ENCODE measurements at regions not wholly inside any gene's neighbourhood (a gene's known extent, or its start where the extent isn't known, plus 50 kb on each side); places are given as distances from the start of the nearest gene placed in this dataset.

GRCh38 chr11:92892802-92893684 lies 76.4 kb upstream of the MTNR1B start:
- TF ChIP-seq CTCF (IDR thresholded peaks at IDR 0.05; ENCODE audit: control extremely low read depth in 1 of 3, insufficient read depth in 1 of 3, low read depth in 1 of 3, low read length in 3 of 3) (no peak), POLR2A (IDR thresholded peaks at IDR 0.05; ENCODE audit: control extremely low read depth in 1 of 2, low read depth in 2 of 2, low read length in 2 of 2) (no peak), SP1 (IDR thresholded peaks at IDR 0.05; ENCODE audit: low read depth, low read length) (no peak), CEBPB (IDR thresholded peaks at IDR 0.05; ENCODE audit: low read depth, low read length) (no peak), YY1 (IDR thresholded peaks at IDR 0.05; ENCODE audit: low read depth, low read length) (no peak), EGR1 (IDR thresholded peaks at IDR 0.05; ENCODE audit: borderline replicate concordance, low read depth, low read length) (no peak), RNF2 (IDR thresholded peaks at IDR 0.05; ENCODE audit: borderline replicate concordance, low read depth, low read length, missing control alignments, poor library complexity, severe bottlenecking) (no peak), POLR2AphosphoS5 (IDR thresholded peaks at IDR 0.05; ENCODE audit: low read depth, low read length) (no peak), MAX (IDR thresholded peaks at IDR 0.05) (no peak), SP2 (IDR thresholded peaks at IDR 0.05; ENCODE audit: low read length) (no peak), CHD1 (IDR thresholded peaks at IDR 0.05; ENCODE audit: low read depth, low read length) (no peak), KDM1A (IDR thresholded peaks at IDR 0.05; ENCODE audit: borderline replicate concordance, low read length) (no peak)
- TF ChIP-seq, protein P1, sequence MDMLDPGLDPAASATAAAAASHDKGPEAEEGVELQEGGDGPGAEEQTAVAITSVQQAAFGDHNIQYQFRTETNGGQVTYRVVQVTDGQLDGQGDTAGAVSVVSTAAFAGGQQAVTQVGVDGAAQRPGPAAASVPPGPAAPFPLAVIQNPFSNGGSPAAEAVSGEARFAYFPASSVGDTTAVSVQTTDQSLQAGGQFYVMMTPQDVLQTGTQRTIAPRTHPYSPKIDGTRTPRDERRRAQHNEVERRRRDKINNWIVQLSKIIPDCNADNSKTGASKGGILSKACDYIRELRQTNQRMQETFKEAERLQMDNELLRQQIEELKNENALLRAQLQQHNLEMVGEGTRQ (IDR thresholded peaks at IDR 0.05; ENCODE audit: low read length): no peak
